Hepatocyte (in vitro differentiated cells): ENCODE measurements at regions not wholly inside any gene's neighbourhood (a gene's known extent, or its start where the extent isn't known, plus 50 kb on each side); places are given as distances from the start of the nearest gene placed in this dataset.

Experiments used
- DNase-seq: peaks from one replicate; pipeline ENCODE4 v3.0.0-alpha.2; 2016; ENCODE audit warnings: low spot score
- H2AFZ ChIP-seq: fragments of 200-600 bp; sonication (generic); 2 replicates; pipeline ENCODE4 v1.6.0; 2016; ENCODE audit warnings: antibody characterized with exemption, mild to moderate bottlenecking
- H3K27ac ChIP-seq: fragments of 200-600 bp; sonication (generic); 2 replicates; pipeline ENCODE4 v1.5.1; 2016; ENCODE audit warnings: mild to moderate bottlenecking
- H3K27me3 ChIP-seq: fragments of 200-600 bp; sonication (generic); 2 replicates; pipeline ENCODE4 v1.6.1; 2016
- H3K36me3 ChIP-seq: fragments of 200-600 bp; sonication (generic); replicated peaks from 2 replicates; pipeline ENCODE4 v1.5.1; 2016; ENCODE audit warnings: low read depth; ENCODE audit not compliant: insufficient read depth
- H3K4me1 ChIP-seq: fragments of 200-600 bp; sonication (generic); 2 replicates; pipeline ENCODE4 v1.5.1; 2016; ENCODE audit warnings: mild to moderate bottlenecking, moderate library complexity; ENCODE audit not compliant: insufficient read depth
- H3K4me2 ChIP-seq: fragments of 200-600 bp; sonication (generic); 2 replicates; pipeline ENCODE4 v1.6.0; 2016
- H3K4me3 ChIP-seq: fragments of 200-600 bp; sonication (generic); 2 replicates; pipeline ENCODE4 v1.5.1; 2016; ENCODE audit warnings: mild to moderate bottlenecking
- H3K79me2 ChIP-seq: fragments of 200-600 bp; sonication (generic); 2 replicates; pipeline ENCODE4 v1.6.0; 2017; ENCODE audit warnings: mild to moderate bottlenecking
- H3K9me2 ChIP-seq: fragments of 200-600 bp; sonication (generic); replicated peaks from 2 replicates; pipeline ENCODE4 v1.6.0; 2017; ENCODE audit warnings: mild to moderate bottlenecking; ENCODE audit not compliant: insufficient read depth
- H3K9me3 ChIP-seq: fragments of 200-600 bp; sonication (generic); 2 replicates; pipeline ENCODE4 v1.5.1; 2016; ENCODE audit warnings: low read depth, mild to moderate bottlenecking
- H4K20me1 ChIP-seq: fragments of 200-600 bp; sonication (generic); 2 replicates; pipeline ENCODE4 v1.6.0; 2016; ENCODE audit warnings: mild to moderate bottlenecking; ENCODE audit not compliant: insufficient read depth, poor library complexity, severe bottlenecking
- CTCF ChIP-seq: fragments of 200-600 bp; sonication (generic); IDR thresholded peaks from 2 replicates; pipeline ENCODE4 v1.5.1; 2016; ENCODE audit warnings: antibody characterized with exemption, mild to moderate bottlenecking; ENCODE audit not compliant: poor library complexity
- EZH2 ChIP-seq: fragments of 200-600 bp; sonication (generic); IDR thresholded peaks from 2 replicates; pipeline ENCODE4 v1.6.1; 2016; ENCODE audit warnings: antibody characterized with exemption, mild to moderate bottlenecking, borderline replicate concordance
- EZH2phosphoT487 ChIP-seq: fragments of 200-600 bp; sonication (generic); IDR thresholded peaks from one replicate; pipeline ENCODE4 v1.6.1; 2018; ENCODE audit warnings: antibody characterized with exemption, mild to moderate bottlenecking, low read depth, moderate library complexity; ENCODE audit not compliant: unreplicated experiment, severe bottlenecking
- WGBS: methylation state at CpG from one replicate; pipeline ENCODE4 v1.1.6; 2016; ENCODE audit warnings: low lambda C conversion rate; ENCODE audit errors: missing lambda C conversion rate; 5-methylcytosine and 5-hydroxymethylcytosine counted together

GRCh38 chr7:18262058-18262457, 233.5 kb upstream of the HDAC9 start:
- no peaks in the 10 kb centered on the region for H3K79me2 ChIP-seq
- no peaks in the 10 kb centered on the region for H3K36me3 ChIP-seq
- H3K4me1 ChIP-seq: no peaks in the 10 kb centered on the region
- no peak overlapping the region for H2AFZ ChIP-seq
- H3K4me3 ChIP-seq: no peak overlapping the region
- H3K4me2 ChIP-seq: no peak overlapping the region
- WGBS: 71% methylated on average over 1 of the region's 1 CpG
- no peak for DNase-seq
- no peaks in the 10 kb centered on the region for H3K27me3 ChIP-seq
- no peaks in the 10 kb centered on the region for H3K9me2 ChIP-seq
- no peak for TF ChIP-seq EZH2phosphoT487
- no peak for TF ChIP-seq CTCF
- no peak for TF ChIP-seq EZH2
- H3K9me3 ChIP-seq: peaks cover 4% of the 10 kb centered on the region
- H3K27ac ChIP-seq: no peak overlapping the region
- H4K20me1 ChIP-seq: no peaks in the 10 kb centered on the region

- DNase-seq: no peak
- Histone ChIP-seq H3K36me3 (no peaks in the 10 kb centered on the region), H4K20me1 (no peaks in the 10 kb centered on the region), H3K27me3 (no peaks in the 10 kb centered on the region), H3K79me2 (no peaks in the 10 kb centered on the region), H3K4me2 (no peak overlapping the region), H3K9me2 (no peaks in the 10 kb centered on the region), H3K4me3 (no peak overlapping the region), H3K9me3 (peaks cover 4% of the 10 kb centered on the region), H3K27ac (no peak overlapping the region), H3K4me1 (no peaks in the 10 kb centered on the region), H2AFZ (no peak overlapping the region)
- TF ChIP-seq EZH2 (no peak), CTCF (no peak), EZH2phosphoT487 (no peak)
- WGBS: 91% methylated on average over 4 of the region's 4 CpGs
Observed at GRCh38 chr7:18265611-18266281, 229.8 kb upstream of the HDAC9 start.

- H3K27ac ChIP-seq: no peak overlapping the region
- no peaks in the 10 kb centered on the region for H3K4me1 ChIP-seq
- no peaks in the 10 kb centered on the region for H4K20me1 ChIP-seq
- H3K4me2 ChIP-seq: no peak overlapping the region
- no peaks in the 10 kb centered on the region for H3K36me3 ChIP-seq
- no peak overlapping the region for H3K4me3 ChIP-seq
- TF ChIP-seq CTCF: no peak
- TF ChIP-seq EZH2phosphoT487: no peak
- no peak for TF ChIP-seq EZH2
- no peaks in the 10 kb centered on the region for H3K27me3 ChIP-seq
- H3K9me3 ChIP-seq: no peaks in the 10 kb centered on the region
- DNase-seq: no peak
- H3K79me2 ChIP-seq: no peaks in the 10 kb centered on the region
- H2AFZ ChIP-seq: no peak overlapping the region
- H3K9me2 ChIP-seq: no peaks in the 10 kb centered on the region
Observed at GRCh38 chr7:18268571-18268970, 227.0 kb upstream of the HDAC9 start.

- TF ChIP-seq CTCF (no peak), EZH2phosphoT487 (no peak), EZH2 (no peak)
- Histone ChIP-seq H3K27me3 (no peaks in the 10 kb centered on the region), H3K36me3 (no peaks in the 10 kb centered on the region), H3K79me2 (no peaks in the 10 kb centered on the region), H3K27ac (no peak overlapping the region), H2AFZ (no peak overlapping the region), H3K4me3 (no peak overlapping the region), H3K4me2 (no peak overlapping the region), H4K20me1 (no peaks in the 10 kb centered on the region), H3K9me2 (no peaks in the 10 kb centered on the region), H3K4me1 (no peaks in the 10 kb centered on the region), H3K9me3 (no peaks in the 10 kb centered on the region)
- 71% methylated on average over 2 of the region's 2 CpGs for WGBS
- no peak for DNase-seq
Observed at GRCh38 chr7:18276380-18276779, 219.2 kb upstream of the HDAC9 start.
